Fibroblast of upper back skin (primary cell): ENCODE measurements at regions not wholly inside any gene's neighbourhood (a gene's known extent, or its start where the extent isn't known, plus 50 kb on each side); places are given as distances from the start of the nearest gene placed in this dataset.

Experiments
- DNase-seq: peaks from one replicate; pipeline ENCODE4 v3.0.0-alpha.2; 2013

- no peak for DNase-seq
These were observed 319.9 kb downstream of the ARRDC4 start for GRCh38 chr15:98280284-98280975.

- DNase-seq, result no peak
These were observed 320.6 kb downstream of the ARRDC4 start for GRCh38 chr15:98281130-98281529.

GRCh38 chr15:98282656-98283332, 322.3 kb downstream of the ARRDC4 start:
- DNase-seq, result no peak

- DNase-seq, result no peak
These were observed 325.7 kb downstream of the ARRDC4 start for GRCh38 chr15:98286200-98286599.

GRCh38 chr15:98286831-98287230, 326.3 kb downstream of the ARRDC4 start:
- DNase-seq, result peak; percentile 25

- DNase-seq, result no peak
These were observed 327.6 kb downstream of the ARRDC4 start for GRCh38 chr15:98288091-98288590.

- DNase-seq, result no peak
These were observed 329.2 kb downstream of the ARRDC4 start for GRCh38 chr15:98289747-98290146.

GRCh38 chr15:98292442-98293240, 332.1 kb downstream of the ARRDC4 start:
- peak; percentile 8 for DNase-seq

GRCh38 chr15:98294126-98294525, 333.6 kb downstream of the ARRDC4 start:
- no peak for DNase-seq

- peak; percentile 35 for DNase-seq
These were observed 334.7 kb downstream of the ARRDC4 start for GRCh38 chr15:98295101-98295759.

GRCh38 chr15:98296653-98297052, 336.1 kb downstream of the ARRDC4 start:
- no peak for DNase-seq

- no peak for DNase-seq
These were observed 343.9 kb downstream of the ARRDC4 start for GRCh38 chr15:98304371-98304770.

- no peak for DNase-seq
These were observed 340.2 kb upstream of the IGF1R start for GRCh38 chr15:98308117-98308516.

GRCh38 chr15:98311566-98312188, 336.7 kb upstream of the IGF1R start:
- peak; percentile 67 for DNase-seq

GRCh38 chr15:98312913-98313312, 335.4 kb upstream of the IGF1R start:
- DNase-seq, result no peak

GRCh38 chr15:98315971-98316370, 332.4 kb upstream of the IGF1R start:
- DNase-seq, result no peak

GRCh38 chr15:98321896-98322295, 326.4 kb upstream of the IGF1R start:
- DNase-seq, result peak; percentile 5

- DNase-seq, result no peak
These were observed 325.8 kb upstream of the IGF1R start for GRCh38 chr15:98322581-98322980.

GRCh38 chr15:98324341-98324970, 323.9 kb upstream of the IGF1R start:
- no peak for DNase-seq

- no peak for DNase-seq
These were observed 321.5 kb upstream of the IGF1R start for GRCh38 chr15:98326804-98327203.

- no peak for DNase-seq
These were observed 318.1 kb upstream of the IGF1R start for GRCh38 chr15:98330258-98330657.
